ENCODE measurements at regions not wholly inside any gene's neighbourhood (a gene's known extent, or its start where the extent isn't known, plus 50 kb on each side); places are given as distances from the start of the nearest gene placed in this dataset.

- TF ChIP-seq POLR2A (IDR thresholded peaks at IDR 0.05) (no peak), EP300 (IDR thresholded peaks at IDR 0.05) (no peak)
These were observed 170.4 kb downstream of the BCOR start for GRCh38 chrX:39927380-39927779.
